GM19463 (cell line): ENCODE measurements at regions not wholly inside any gene's neighbourhood (a gene's known extent, or its start where the extent isn't known, plus 50 kb on each side); places are given as distances from the start of the nearest gene placed in this dataset.

Experiments used
- ATAC-seq: cut with Tn5 transposase; IDR thresholded peaks from one replicate; pipeline ENCODE4 v1.9.1; 2021; ENCODE audit warnings: mild to moderate bottlenecking, moderate library complexity; ENCODE audit not compliant: unreplicated experiment

DNA sequence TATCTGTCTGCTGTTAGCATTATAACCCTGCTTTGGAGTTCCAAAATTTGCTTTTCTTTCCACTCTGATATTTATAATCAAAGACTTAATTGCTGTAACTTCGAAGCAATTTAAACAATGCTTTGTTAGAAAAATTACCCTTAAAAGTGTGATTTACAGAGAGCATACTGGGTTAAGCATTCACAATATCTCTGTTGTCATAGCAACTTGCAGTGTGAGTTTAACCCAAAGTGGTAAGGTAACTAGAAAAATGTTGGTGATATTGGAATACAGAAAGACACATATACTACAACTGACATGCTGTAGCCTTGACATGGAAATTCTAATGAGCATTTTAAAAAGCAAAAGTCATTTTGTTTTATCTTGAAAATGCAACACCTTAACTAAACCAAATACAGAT lies 70.4 kb upstream of the SMLR1 start:
- no peak for ATAC-seq

DNA sequence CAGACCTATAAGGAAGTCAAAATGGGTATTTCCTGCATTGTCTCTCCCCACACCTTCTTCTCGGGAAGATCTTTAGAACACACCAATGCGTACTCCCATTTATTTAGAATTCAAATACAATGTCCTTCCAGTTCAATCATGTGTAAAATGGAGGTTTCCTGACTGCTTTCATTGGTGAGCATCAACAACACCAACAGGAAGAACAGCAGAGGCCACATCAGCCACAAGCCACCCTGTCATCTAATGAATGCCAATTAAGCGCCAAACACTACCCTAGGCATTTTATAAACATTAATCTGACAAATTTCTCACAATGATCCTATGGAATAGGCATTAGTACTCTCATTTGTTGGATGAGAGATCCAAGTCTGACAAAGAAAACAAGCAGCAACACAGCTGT lies 68.4 kb upstream of the SMLR1 start:
- no peak for ATAC-seq

- ATAC-seq, result no peak
Measured at GRCh38 chr6:130760006-130760405, 67.2 kb upstream of the SMLR1 start.

- no peak for ATAC-seq
Measured at GRCh38 chr6:130761286-130761685, 65.9 kb upstream of the SMLR1 start.

- ATAC-seq, result no peak
Measured at GRCh38 chr6:130765181-130765727, 62.0 kb upstream of the SMLR1 start.

- no peak for ATAC-seq
Measured at GRCh38 chr6:130766239-130767144, 60.7 kb upstream of the SMLR1 start.

DNA sequence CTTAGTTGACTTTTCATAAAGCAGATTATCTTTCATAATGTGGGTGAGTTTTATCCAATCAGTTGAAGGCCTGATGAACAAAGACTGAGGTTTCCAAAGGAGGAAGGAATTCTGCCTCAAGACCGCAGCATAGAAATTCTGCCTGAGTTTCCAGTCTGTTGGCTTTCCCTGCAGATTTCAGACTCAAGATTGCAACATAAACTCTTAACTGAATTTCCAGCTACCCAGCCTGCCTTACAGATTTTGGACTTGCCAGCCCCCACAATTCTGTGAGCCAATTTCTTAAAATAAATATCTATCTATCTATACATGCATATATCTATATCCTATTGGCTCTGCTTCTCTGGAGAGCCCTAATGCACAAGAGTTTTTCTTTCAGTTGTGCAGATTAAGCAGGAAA lies 57.3 kb upstream of the SMLR1 start:
- ATAC-seq, result no peak

DNA sequence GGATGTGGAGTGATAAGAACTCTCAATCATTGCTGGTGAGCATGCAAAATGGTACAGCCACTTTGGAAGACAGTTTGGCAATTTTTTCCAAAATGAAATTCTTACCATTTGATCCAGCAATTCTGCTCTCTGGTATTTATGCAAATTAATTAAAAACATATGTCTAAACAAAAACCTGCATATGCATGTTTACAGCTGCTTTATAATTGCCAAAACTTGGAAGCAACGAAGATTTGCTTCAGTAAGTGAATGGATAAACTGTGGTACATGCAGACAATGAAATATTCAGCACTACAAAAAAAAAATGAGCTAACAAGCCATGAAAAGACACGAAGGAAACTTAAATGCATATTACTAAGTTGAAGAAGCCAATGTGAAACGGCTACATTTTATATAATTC lies 55.5 kb upstream of the SMLR1 start:
- no peak for ATAC-seq

GRCh38 chr6:130773860-130774259 lies 53.3 kb upstream of the SMLR1 start:
- no peak for ATAC-seq

GRCh38 chr6:130775411-130776012 lies 51.7 kb upstream of the SMLR1 start:
- no peak for ATAC-seq

- peak; percentile 91 for ATAC-seq
Measured at GRCh38 chr6:130776287-130776925, 50.8 kb upstream of the SMLR1 start.
